Nephron (organoid): ENCODE measurements at regions not wholly inside any gene's neighbourhood (a gene's known extent, or its start where the extent isn't known, plus 50 kb on each side); places are given as distances from the start of the nearest gene placed in this dataset.
"Not testable (repeated sequence)": the region's sequence is repeated elsewhere in the genome, so short reads cannot be mapped to it uniquely, and the experiment has no call there.

ENCODE experiments used
- H3K27ac Mint-ChIP-seq, 3 experiments: 2 replicates each; pipeline ENCODE4 v1.8.0; 2020; ENCODE audit warnings: mixed read lengths in 3 of 3, mild to moderate bottlenecking in 2 of 3, moderate library complexity in 1 of 3
- H3K27me3 Mint-ChIP-seq: 2 replicates; pipeline ENCODE4 v1.8.0; 2021; ENCODE audit warnings: low read depth, mild to moderate bottlenecking, moderate library complexity, mixed read lengths
- H3K36me3 Mint-ChIP-seq: 2 replicates; pipeline ENCODE4 v1.8.0; 2020; ENCODE audit warnings: low read depth, mixed read lengths
- H3K4me1 Mint-ChIP-seq: 2 replicates; pipeline ENCODE4 v1.8.0; 2020; ENCODE audit warnings: mixed read lengths
- H3K4me3 Mint-ChIP-seq, 3 experiments: 2 replicates each; pipeline ENCODE4 v1.8.0; 2020; ENCODE audit warnings: mild to moderate bottlenecking in 3 of 3, mixed read lengths in 3 of 3, moderate library complexity in 2 of 3
- H3K9me3 Mint-ChIP-seq: 2 replicates; pipeline ENCODE4 v1.8.0; 2020; ENCODE audit warnings: mixed read lengths
- TF ChIP-seq, protein P1 (sequence below), 3 experiments: fragments of 200-600 bp; sonication (generic); IDR thresholded peaks; one replicate each; pipeline ENCODE4 v1.5.0; 2021; ENCODE audit warnings: antibody characterized with exemption in 3 of 3; ENCODE audit not compliant: unreplicated experiment in 3 of 3

DNA sequence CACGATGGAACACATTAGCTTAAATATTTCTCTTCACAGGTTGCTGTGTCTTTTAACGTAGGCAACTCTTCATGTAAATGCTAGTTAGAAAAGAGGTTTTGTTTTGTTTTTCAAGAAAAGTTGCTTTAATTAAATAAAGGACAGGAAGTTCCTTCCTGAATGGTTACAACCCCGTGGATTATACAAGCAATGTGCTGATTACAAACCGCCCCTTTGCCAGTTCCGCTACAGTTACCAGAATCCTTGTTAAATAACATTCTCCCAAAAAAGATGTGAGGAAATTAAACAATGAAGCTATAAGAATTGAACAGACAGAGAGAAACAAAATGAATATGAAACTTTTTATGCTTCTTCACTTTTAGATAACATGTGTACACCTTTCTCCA is 75.1 kb downstream of the LYZL2 start:
- TF ChIP-seq, protein P1, sequence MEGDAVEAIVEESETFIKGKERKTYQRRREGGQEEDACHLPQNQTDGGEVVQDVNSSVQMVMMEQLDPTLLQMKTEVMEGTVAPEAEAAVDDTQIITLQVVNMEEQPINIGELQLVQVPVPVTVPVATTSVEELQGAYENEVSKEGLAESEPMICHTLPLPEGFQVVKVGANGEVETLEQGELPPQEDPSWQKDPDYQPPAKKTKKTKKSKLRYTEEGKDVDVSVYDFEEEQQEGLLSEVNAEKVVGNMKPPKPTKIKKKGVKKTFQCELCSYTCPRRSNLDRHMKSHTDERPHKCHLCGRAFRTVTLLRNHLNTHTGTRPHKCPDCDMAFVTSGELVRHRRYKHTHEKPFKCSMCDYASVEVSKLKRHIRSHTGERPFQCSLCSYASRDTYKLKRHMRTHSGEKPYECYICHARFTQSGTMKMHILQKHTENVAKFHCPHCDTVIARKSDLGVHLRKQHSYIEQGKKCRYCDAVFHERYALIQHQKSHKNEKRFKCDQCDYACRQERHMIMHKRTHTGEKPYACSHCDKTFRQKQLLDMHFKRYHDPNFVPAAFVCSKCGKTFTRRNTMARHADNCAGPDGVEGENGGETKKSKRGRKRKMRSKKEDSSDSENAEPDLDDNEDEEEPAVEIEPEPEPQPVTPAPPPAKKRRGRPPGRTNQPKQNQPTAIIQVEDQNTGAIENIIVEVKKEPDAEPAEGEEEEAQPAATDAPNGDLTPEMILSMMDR (IDR thresholded peaks at IDR 0.05; ENCODE audit: unreplicated experiment in 3 of 3) = no peak
- Mint-ChIP-seq H3K9me3 (peaks cover 9% of the 10 kb centered on the region), H3K4me1 (peaks cover 19% of the 10 kb centered on the region), H3K27me3 (no peaks in the 10 kb centered on the region), H3K27ac (peak overlapping the region in 1 of 3 experiments; percentile 51), H3K4me3 (no peak overlapping the region), H3K36me3 (no peaks in the 10 kb centered on the region)

DNA sequence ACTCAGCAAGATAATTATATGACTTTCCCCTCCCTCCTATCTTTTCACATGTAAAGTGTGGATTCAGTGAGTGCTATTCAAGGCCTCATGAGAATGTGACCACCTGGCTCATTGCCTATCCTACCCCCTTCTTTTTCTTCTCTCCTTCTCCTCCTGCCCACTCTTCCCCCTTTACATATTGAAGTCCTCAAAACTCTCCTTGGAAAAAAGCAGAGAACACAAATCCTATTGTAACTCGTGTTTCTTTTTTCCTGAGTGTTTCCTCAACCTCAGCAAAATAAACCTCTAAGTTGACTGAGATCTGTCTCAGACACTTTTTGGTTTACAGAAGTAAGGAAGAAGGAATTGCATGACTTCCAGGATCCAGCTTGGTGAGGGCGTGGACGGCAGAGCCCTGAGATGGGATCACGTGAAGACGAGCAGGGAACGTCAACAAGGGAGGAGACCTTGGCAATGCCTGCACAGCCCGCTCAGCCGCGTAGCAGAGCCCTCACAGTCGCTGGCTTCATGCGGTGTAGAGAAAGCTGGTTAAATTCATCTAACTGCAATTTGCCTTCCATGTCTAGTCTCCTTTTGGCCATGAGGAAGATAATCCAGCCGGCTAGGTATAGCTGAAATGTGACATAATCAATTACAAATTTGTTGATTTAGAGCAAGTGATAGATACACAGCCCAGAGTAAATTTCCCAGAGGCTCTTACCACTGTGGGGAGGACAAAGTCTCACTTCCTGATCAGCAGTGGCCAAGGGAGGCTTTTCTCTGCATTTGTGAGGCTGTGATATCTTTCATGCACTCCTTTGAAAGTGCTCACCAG is 75.7 kb downstream of the LYZL2 start:
- H3K27me3 Mint-ChIP-seq = no peaks in the 10 kb centered on the region
- H3K4me1 Mint-ChIP-seq = peaks cover 19% of the 10 kb centered on the region
- H3K27ac Mint-ChIP-seq = peak overlapping the region; percentile 43 to 58 (median 51)
- TF ChIP-seq, protein P1 (IDR thresholded peaks at IDR 0.05; ENCODE audit: unreplicated experiment in 3 of 3) = no peak
- peaks cover 6% of the 10 kb centered on the region for H3K9me3 Mint-ChIP-seq
- H3K4me3 Mint-ChIP-seq = peak overlapping the region; percentile 19 to 28 (median 28)
- H3K36me3 Mint-ChIP-seq = no peaks in the 10 kb centered on the region

DNA sequence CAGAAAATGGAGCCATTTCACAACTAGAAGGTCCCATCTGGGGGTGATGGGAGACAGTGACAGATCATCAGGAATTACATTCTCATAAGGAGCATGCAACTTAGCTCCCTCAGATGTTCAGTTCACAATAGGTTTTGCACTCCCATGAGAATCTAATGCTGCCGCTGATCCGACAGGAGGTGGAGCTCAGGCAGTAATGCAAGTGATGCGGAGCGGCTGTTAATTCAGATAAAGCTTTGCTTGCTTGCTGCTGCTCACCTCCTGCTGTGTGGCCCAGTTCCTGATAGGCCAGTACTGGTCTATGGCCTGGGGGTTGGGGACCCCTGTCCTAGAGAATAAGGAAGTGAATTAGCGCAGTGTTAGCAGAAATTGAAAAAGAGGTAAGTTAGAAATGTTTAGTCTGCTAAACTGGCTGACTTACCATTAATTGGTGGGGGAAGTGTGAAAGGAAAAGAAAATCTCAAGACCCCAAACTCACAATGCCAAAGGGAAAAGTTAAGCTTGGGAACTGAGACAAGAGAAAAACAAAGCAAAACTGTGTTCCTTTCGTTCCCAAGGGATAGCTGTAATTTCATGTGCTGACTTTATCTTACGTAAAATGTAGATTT is 76.4 kb downstream of the LYZL2 start:
- Mint-ChIP-seq H3K27ac (peak overlapping the region; percentile 43 to 56 (median 51)), H3K36me3 (no peaks in the 10 kb centered on the region), H3K4me1 (peaks cover 19% of the 10 kb centered on the region), H3K27me3 (no peaks in the 10 kb centered on the region), H3K9me3 (peaks cover 3% of the 10 kb centered on the region), H3K4me3 (no peak overlapping the region)
- TF ChIP-seq, protein P1 (IDR thresholded peaks at IDR 0.05; ENCODE audit: unreplicated experiment in 3 of 3) = no peak

DNA sequence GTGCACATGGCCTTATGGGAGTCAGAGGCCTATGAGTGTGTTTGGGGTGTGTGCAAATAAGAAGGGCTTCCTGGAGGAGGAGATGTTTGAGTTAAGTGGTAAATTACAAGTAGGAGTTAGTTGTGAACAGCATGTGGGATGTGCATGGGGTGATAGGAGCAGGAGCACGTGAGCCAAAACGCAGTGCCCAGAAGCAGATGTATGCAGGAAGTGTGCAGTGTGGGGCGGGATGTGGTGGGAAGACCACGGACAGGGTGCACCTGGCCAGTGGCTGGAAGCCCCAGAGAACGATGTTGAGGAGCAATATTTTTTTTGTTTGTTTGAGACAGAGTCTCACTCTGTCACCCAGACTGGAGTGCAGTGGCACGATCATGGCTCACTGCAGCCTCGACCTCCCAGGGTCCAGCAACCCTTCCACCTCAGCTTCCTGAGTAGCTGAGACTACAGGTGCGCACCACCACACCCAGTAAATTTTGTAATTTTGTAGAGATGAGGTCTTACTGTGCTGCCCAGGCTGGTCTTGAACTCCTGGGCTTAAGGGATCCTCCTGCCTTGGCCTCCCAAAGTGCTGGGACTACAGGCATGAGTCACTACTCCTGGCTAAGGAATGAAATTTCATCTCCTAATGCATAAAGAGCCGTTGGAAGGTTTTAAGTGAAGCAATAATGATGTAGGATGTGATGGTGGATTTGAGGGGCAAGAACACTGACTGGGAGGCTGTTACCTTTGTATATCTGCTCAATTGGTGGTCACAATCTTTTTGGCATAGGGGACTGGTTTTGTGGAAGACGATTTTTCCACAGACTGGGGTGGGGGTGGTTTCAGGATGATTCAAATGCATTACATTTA is 78.4 kb downstream of the LYZL2 start:
- peaks cover 2% of the 10 kb centered on the region for H3K9me3 Mint-ChIP-seq
- peaks cover 19% of the 10 kb centered on the region for H3K4me1 Mint-ChIP-seq
- H3K27ac Mint-ChIP-seq = peak overlapping the region in 1 of 3 experiments; percentile 41
- TF ChIP-seq, protein P1 (IDR thresholded peaks at IDR 0.05; ENCODE audit: unreplicated experiment in 3 of 3) = no peak
- no peaks in the 10 kb centered on the region for H3K36me3 Mint-ChIP-seq
- H3K27me3 Mint-ChIP-seq = no peaks in the 10 kb centered on the region
- no peak overlapping the region for H3K4me3 Mint-ChIP-seq

DNA sequence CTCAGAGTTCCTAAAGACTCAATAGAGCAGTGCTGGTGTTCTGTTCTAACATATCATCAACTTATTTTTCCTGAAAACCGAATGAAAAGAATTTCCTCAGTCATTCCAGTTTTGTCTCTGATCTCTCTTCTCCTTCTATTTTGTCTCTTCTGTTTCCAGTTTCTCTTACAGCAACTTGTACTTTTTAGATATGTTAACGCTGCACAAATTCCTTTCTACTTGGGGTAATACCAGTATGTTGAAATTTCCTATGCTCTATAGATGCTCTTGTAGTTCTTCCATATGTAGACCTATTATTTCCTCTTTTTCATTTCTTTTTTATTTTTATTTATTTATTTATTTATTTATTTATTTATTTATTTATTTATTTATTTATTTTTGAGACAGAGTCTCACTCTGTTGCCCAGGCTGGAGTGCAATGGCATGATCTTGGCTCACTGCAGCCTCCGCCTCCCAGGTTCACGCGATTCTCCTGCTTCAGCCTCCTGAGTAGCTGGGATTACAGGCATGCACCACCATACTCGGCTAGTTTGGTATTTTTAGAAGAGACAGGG is 80.3 kb downstream of the LYZL2 start:
- not testable (repeated sequence) for H3K27ac Mint-ChIP-seq, H3K4me3 Mint-ChIP-seq, H3K36me3 Mint-ChIP-seq, H3K9me3 Mint-ChIP-seq, H3K27me3 Mint-ChIP-seq
- H3K4me1 Mint-ChIP-seq = peaks cover 16% of the 10 kb centered on the region

DNA sequence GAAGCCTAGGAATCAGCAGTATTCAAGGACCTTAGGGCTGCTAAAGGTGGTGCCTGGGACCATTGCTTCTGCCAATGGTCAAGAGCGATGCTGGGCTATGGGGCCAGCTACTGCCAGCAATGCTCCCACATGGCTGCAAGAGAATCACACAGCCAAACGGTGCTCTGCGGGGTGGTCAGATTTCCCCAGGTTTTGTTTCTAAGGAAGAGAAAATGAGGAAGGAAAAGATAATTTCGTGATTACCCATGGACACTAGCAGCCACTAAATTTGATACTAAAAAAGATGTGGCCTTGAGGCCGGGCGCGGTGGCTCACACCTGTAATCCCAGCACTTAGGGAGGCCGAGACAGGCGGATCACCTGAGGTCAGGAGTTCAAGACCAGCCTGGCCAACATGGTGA is 83.0 kb downstream of the LYZL2 start:
- H3K4me1 Mint-ChIP-seq = no peaks in the 10 kb centered on the region
- TF ChIP-seq, protein P1 (IDR thresholded peaks at IDR 0.05; ENCODE audit: unreplicated experiment in 3 of 3) = no peak
- peaks cover 2% of the 10 kb centered on the region for H3K9me3 Mint-ChIP-seq
- H3K27me3 Mint-ChIP-seq = no peaks in the 10 kb centered on the region
- no peaks in the 10 kb centered on the region for H3K36me3 Mint-ChIP-seq
- no peak overlapping the region for H3K27ac Mint-ChIP-seq
- no peak overlapping the region for H3K4me3 Mint-ChIP-seq
